Skeletal muscle cell (primary cell): ENCODE measurements at regions not wholly inside any gene's neighbourhood (a gene's known extent, or its start where the extent isn't known, plus 50 kb on each side); places are given as distances from the start of the nearest gene placed in this dataset.
"Not testable (repeated sequence)": the region's sequence is repeated elsewhere in the genome, so short reads cannot be mapped to it uniquely, and the experiment has no call there.

Source experiments
- DNase-seq: peaks from one replicate; pipeline ENCODE4 v3.0.0-alpha.2; 2010; ENCODE audit warnings: low read depth
- H3K4me3 ChIP-seq: 2 replicates; pipeline ENCODE4 v1.5.1; 2011; ENCODE audit warnings: low read depth, mild to moderate bottlenecking, control low read depth, low read length, moderate library complexity

- no peak overlapping the region for H3K4me3 ChIP-seq
- DNase-seq, result no peak
These were observed 413.3 kb upstream of the DPP6 start for GRCh38 chr7:153638821-153639435.

DNA sequence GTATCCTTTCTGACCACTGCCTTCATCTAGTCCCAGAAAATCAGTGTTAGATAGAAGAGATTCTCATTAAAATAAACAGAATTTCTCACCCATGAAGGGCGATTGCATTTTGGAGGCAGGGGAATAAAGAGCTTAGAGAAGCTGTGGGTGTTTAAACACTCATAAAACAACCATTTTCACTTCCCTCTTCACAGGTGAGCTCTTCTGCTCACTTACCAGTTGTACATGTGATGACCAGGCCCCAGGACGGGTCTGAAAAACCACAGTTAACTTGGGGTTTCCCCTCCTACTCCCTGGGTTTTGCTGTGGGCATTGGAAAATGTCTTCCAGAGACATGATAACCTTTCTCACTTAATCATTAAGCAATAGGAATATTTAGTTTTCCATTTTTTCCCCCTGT lies 411.6 kb upstream of the DPP6 start:
- no peak for DNase-seq
- no peak overlapping the region for H3K4me3 ChIP-seq

GRCh38 chr7:153641199-153641598 lies 411.0 kb upstream of the DPP6 start:
- DNase-seq, result no peak

DNA sequence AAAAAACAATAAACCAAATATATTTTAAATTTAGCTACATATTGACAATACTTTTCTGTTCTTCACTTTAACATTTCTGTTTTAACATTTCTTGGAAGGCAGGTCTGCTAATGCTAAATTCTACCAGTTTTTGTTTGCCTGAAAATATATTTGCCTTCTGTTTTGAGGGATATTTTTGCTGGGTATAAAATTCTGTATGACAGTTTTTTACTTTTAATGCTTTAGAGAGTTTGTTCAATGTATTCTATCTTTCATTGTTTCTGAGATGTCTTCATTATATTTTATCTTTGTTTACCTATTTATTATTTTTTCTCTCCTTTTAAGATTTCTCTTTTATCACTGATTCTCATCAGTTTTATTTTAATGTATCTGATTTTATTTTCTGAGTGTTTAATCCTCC lies 409.2 kb upstream of the DPP6 start:
- no peak overlapping the region for H3K4me3 ChIP-seq
- DNase-seq, result no peak

More at GRCh38 chr7:153641199-153641598, 411.0 kb upstream of the DPP6 start:
- H3K4me3 ChIP-seq, result no peak overlapping the region

DNA sequence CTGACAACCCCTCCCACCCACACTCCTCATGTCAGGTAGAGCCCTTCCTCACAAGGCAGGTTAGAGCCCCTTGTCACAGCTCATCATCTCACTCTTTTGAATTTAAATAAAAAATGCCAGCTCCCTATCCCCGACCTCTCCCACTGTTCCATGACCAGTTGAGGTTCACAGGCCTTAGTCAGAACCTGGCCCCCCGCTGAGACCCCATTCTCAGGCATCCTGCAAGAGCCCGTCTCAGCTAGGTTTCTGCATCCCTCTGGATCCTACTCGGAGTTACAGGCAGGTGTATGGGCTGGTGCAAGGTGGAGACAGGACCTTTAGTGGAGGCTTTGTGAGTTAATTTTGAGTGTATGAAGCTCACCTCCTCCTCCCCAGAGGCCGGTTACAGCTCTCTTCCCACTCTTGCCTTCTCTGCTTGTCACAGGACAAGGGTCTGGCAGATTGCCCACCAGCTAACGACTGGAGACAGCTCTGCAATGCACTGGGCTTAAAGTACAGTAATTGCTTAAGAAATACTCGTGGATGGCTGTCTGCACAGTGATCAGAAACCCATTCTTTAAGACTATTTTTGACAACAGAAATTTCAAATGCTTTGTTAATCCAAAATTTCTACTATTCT lies 394.9 kb upstream of the DPP6 start:
- H3K4me3 ChIP-seq, result no peak overlapping the region
- DNase-seq, result no peak

DNA sequence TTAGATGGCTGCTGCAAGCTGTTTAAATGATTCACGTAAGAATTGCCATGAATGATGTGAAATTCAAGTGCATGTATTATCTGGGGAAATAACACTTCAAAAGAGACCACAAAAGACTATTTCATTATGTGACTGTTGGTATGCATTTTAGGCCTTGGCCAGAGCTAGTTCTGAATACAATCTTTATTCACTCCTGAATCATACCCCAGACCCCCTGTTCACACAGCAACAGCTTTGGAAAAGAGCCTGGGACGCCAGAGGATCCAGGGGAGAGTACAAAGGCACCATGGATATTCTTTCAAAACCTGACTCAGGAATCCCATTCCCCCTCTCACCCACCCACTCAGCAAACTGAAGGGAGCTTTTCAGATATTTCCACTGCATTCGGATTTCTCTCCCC lies 377.1 kb upstream of the DPP6 start:
- no peak overlapping the region for H3K4me3 ChIP-seq

DNA sequence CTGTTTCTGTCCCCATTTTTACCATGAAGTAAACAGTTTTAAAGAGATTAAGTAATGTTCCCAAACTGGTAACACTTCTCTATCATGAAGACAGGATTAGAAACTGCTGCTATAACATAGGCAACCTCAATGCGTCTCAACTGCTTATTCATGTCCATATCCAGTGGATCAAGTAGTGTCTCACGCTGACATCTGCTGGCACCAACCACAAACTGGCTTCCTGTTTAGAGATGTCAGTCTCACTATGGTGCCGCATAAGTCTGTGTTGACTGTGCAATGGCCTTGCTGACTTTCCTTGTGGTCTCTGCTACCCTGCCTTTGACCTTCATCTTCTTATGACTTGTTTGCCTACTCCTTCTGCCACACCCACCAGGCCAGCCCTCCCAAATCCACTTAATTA lies 369.6 kb upstream of the DPP6 start:
- H3K4me3 ChIP-seq, result no peak overlapping the region
- no peak for DNase-seq

More for the DNA sequence above, 377.1 kb upstream of the DPP6 start:
- DNase-seq, result no peak

DNA sequence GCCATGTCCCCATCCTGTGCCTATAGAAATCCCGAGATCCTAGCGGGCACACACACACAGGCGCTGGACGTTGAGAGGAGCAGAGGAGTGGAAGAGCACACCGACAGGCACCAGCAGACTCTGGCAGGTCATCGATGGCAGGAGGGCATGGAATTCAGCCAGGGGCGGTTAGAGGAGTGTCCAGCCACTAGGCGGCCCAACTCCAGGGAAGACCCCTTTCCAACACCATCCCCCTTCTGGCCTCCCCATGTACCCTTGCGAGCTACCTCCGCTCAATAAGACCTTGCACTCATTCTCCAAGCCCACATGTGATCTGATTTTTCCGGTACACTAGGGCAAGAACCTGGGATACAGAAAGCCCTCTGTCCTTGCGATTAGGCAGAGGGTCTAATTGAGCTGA lies 356.0 kb upstream of the DPP6 start:
- H3K4me3 ChIP-seq, result no peak overlapping the region
- no peak for DNase-seq

DNA sequence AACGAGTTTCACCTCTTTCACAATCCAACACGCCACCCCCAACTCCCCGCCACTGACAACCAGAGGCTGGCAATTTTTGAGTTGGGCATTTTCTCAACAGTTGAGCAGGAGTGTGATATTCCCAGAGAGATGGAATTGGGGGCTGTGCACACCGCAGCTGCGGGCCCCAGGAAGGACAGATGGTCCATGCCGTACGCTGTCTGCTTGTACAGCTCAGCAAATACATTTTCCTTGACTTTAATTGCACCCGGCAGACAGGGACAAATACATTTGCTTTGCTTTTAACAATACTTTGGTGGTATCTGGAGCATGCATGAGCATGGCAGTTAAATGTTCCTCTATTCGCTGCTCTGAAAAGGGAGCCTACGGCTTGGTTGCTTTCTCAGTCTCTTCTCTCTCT lies 354.2 kb upstream of the DPP6 start:
- DNase-seq, result no peak
- H3K4me3 ChIP-seq, result no peak overlapping the region

GRCh38 chr7:153701678-153702077 lies 350.5 kb upstream of the DPP6 start:
- no peak overlapping the region for H3K4me3 ChIP-seq
- DNase-seq, result no peak

DNA sequence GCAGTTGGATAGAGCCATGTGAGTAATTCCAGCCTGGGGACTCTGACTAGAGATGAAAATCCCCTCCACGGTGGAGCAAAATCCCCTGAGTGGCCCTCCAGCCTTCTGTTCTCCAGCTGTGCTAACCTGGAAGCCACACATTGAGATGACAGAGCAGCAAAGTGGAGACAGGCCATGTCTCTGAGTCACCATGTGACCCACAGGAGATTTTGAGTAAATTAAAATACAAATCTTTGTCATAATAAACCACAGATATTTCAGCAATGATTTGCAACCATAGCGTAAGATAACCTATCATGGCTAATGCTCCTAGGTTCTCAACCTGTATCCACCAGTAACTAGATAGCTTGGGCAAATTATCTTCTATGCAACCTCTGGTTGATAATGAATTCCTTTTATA lies 328.3 kb upstream of the DPP6 start:
- not testable (repeated sequence) for DNase-seq, H3K4me3 ChIP-seq

DNA sequence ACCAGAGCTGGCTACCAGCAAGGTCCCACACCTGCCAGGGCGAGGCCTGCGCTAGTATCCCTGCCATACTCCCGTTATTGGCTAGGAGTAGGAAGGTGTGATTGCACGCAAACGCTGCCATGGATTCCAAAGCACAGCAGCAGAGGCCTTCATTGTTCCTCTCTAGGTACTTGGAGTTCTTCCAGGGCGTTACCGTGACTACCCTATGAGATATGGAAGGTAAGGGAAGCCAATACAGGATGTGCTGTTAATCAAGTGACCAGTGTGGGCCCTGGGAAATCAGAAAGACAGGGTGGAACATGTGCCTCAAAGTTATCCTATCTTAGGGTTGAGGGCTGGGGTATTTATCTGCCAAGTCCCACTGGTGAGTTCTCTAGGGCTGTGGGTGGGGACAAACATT lies 320.7 kb upstream of the DPP6 start:
- H3K4me3 ChIP-seq, DNase-seq: not testable (repeated sequence)

DNA sequence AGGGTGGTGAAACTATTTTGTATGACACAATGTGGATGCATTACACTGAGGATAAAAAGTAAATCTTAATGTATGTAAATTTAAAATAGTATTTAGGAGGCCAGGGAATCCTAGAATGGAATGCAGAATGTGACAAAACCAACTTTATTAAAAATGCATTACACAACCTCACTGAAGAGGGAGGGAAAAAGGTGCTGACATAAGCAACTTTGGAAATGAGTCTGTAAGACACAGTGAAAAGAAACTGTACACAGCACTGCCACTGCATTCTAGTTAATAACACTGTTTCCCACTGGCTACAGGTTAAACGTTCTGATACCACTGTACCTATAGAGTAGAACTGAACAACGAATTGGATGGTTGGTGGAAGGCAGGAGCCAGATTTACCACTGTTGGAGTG lies 308.8 kb upstream of the DPP6 start:
- not testable (repeated sequence) for DNase-seq, H3K4me3 ChIP-seq

GRCh38 chr7:153747969-153748368 lies 304.2 kb upstream of the DPP6 start:
- H3K4me3 ChIP-seq, DNase-seq: not testable (repeated sequence)

- not testable (repeated sequence) for DNase-seq, H3K4me3 ChIP-seq
These were observed 303.3 kb upstream of the DPP6 start for GRCh38 chr7:153748885-153749284.

- not testable (repeated sequence) for DNase-seq, H3K4me3 ChIP-seq
These were observed 286.3 kb upstream of the DPP6 start for GRCh38 chr7:153765869-153766268.

GRCh38 chr7:153766926-153767325 lies 285.3 kb upstream of the DPP6 start:
- DNase-seq, H3K4me3 ChIP-seq: not testable (repeated sequence)

- DNase-seq, result no peak
- H3K4me3 ChIP-seq, result no peak overlapping the region
These were observed 279.2 kb upstream of the DPP6 start for GRCh38 chr7:153772966-153773365.

DNA sequence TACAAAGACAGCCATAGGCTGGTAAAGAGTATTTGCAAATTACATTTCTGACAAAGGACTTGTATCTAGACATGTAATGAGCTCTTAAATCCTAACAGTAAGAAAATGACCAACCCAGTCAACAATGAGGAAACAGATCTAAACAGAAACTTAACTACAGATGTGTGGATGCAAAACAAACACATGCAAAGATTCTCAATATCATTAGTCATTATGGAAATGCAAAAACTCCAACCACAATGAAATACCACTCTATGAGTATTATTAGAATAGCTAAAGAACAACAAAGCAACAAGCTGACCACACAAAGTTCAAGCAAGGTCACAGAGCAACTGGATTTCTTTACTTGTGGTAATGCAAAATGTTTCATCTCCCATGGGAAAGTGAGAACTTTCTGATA lies 275.3 kb upstream of the DPP6 start:
- DNase-seq, H3K4me3 ChIP-seq: not testable (repeated sequence)

GRCh38 chr7:153797363-153797762 lies 254.8 kb upstream of the DPP6 start:
- not testable (repeated sequence) for DNase-seq, H3K4me3 ChIP-seq

GRCh38 chr7:153808117-153808516 lies 244.1 kb upstream of the DPP6 start:
- DNase-seq, result no peak
- H3K4me3 ChIP-seq, result no peak overlapping the region
